ENCODE measurements at regions not wholly inside any gene's neighbourhood (a gene's known extent, or its start where the extent isn't known, plus 50 kb on each side); places are given as distances from the start of the nearest gene placed in this dataset.

GRCh38 chr2:37560241-37560848 is 111.1 kb downstream of the CDC42EP3 start:
- TF ChIP-seq CTCF (conservative IDR thresholded peaks at IDR 0.05; ENCODE audit: low read length), result no peak
- TF ChIP-seq EZH2phosphoT487 (IDR thresholded peaks at IDR 0.05; ENCODE audit: borderline replicate concordance, low read depth, low read length), result no peak
